KMS-11 (cell line): ENCODE measurements at regions not wholly inside any gene's neighbourhood (a gene's known extent, or its start where the extent isn't known, plus 50 kb on each side); places are given as distances from the start of the nearest gene placed in this dataset.
"Not testable (repeated sequence)": the region's sequence is repeated elsewhere in the genome, so short reads cannot be mapped to it uniquely, and the experiment has no call there.

Experiments
- H2AFZ ChIP-seq: fragments of 200-600 bp; sonication (generic); 2 replicates; pipeline ENCODE4 v1.6.1; 2016; ENCODE audit warnings: antibody characterized with exemption, mixed run types, low read depth
- H3K27ac ChIP-seq: fragments of 200-600 bp; sonication (generic); 2 replicates; pipeline ENCODE4 v1.6.1; 2016; ENCODE audit warnings: mild to moderate bottlenecking, mixed run types
- H3K27me3 ChIP-seq: fragments of 200-600 bp; sonication (generic); 2 replicates; pipeline ENCODE4 v1.6.1; 2017; ENCODE audit warnings: mild to moderate bottlenecking, low read depth, mixed run types, moderate library complexity; ENCODE audit not compliant: insufficient read depth
- H3K36me3 ChIP-seq: fragments of 200-600 bp; sonication (generic); 2 replicates; pipeline ENCODE4 v1.6.1; 2017; ENCODE audit warnings: mild to moderate bottlenecking, mixed run types; ENCODE audit not compliant: insufficient read depth
- H3K4me1 ChIP-seq: fragments of 200-600 bp; sonication (generic); 2 replicates; pipeline ENCODE4 v1.6.1; 2016; ENCODE audit warnings: mild to moderate bottlenecking, low read depth, mixed run types; ENCODE audit not compliant: poor library complexity, severe bottlenecking
- H3K4me2 ChIP-seq: fragments of 200-600 bp; sonication (generic); 2 replicates; pipeline ENCODE4 v1.7.0; 2016; ENCODE audit warnings: mild to moderate bottlenecking, mixed run types
- H3K4me3 ChIP-seq: fragments of 200-600 bp; sonication (generic); IDR thresholded peaks from 2 replicates; pipeline ENCODE4 v1.6.1; 2017; ENCODE audit warnings: low read depth, low read length, mixed read lengths; ENCODE audit not compliant: insufficient read depth
- H3K79me2 ChIP-seq: fragments of 200-600 bp; sonication (generic); 2 replicates; pipeline ENCODE4 v1.6.1; 2016; ENCODE audit warnings: low read depth, mixed run types; ENCODE audit not compliant: insufficient read depth
- H3K9ac ChIP-seq: fragments of 200-600 bp; sonication (generic); 2 replicates; pipeline ENCODE4 v1.6.1; 2016; ENCODE audit warnings: mild to moderate bottlenecking, mixed run types
- H4K20me1 ChIP-seq: fragments of 200-600 bp; sonication (generic); 2 replicates; pipeline ENCODE4 v1.6.1; 2016; ENCODE audit warnings: mild to moderate bottlenecking, mixed run types; ENCODE audit not compliant: insufficient read depth
- CTCF ChIP-seq: fragments of 200-600 bp; sonication (generic); conservative IDR thresholded peaks from 2 replicates; pipeline ENCODE4 v1.6.1; 2017; ENCODE audit warnings: low read depth, mild to moderate bottlenecking, antibody characterized with exemption, low read length, moderate library complexity, mixed read lengths

GRCh38 chrX:52574416-52575275, 57.8 kb upstream of the XAGE1B start:
- Histone ChIP-seq H3K4me3 (no peak overlapping the region), H3K27me3 (no peaks in the 10 kb centered on the region), H3K4me1 (no peaks in the 10 kb centered on the region), H3K36me3 (no peaks in the 10 kb centered on the region), H2AFZ (no peak overlapping the region; the same call in 1 of the 2 replicates), H3K79me2 (no peaks in the 10 kb centered on the region), H3K4me2 (no peak overlapping the region), H3K9ac (no peak overlapping the region), H4K20me1 (no peaks in the 10 kb centered on the region), H3K27ac (no peak overlapping the region)
- peak; percentile 78 for TF ChIP-seq CTCF

GRCh38 chrX:52568146-52568545, 51.3 kb upstream of the XAGE1B start:
- not testable (repeated sequence) for H3K9ac ChIP-seq, H4K20me1 ChIP-seq, H3K4me2 ChIP-seq, H2AFZ ChIP-seq, H3K36me3 ChIP-seq, H3K27ac ChIP-seq, H3K27me3 ChIP-seq, H3K4me1 ChIP-seq, H3K4me3 ChIP-seq, H3K79me2 ChIP-seq
